Parathyroid adenoma (tissue), 2 donors: ENCODE measurements at regions not wholly inside any gene's neighbourhood (a gene's known extent, or its start where the extent isn't known, plus 50 kb on each side); places are given as distances from the start of the nearest gene placed in this dataset.

Experiments used
- H2AFZ ChIP-seq: fragments of 300-600 bp; sonication (generic); one replicate; pipeline ENCODE4 v1.7.0; 2017; ENCODE audit warnings: antibody characterized with exemption, mild to moderate bottlenecking
- H3K27ac ChIP-seq: fragments of 300-600 bp; sonication (generic); one replicate; pipeline ENCODE4 v1.7.0; 2017
- H3K27me3 ChIP-seq: fragments of 300-600 bp; sonication (generic); one replicate; pipeline ENCODE4 v1.7.0; 2017; ENCODE audit warnings: low read length; ENCODE audit not compliant: control insufficient read depth, insufficient read depth
- H3K36me3 ChIP-seq: fragments of 300-600 bp; sonication (generic); one replicate; pipeline ENCODE4 v1.7.0; 2017; ENCODE audit warnings: low read length; ENCODE audit not compliant: control insufficient read depth, insufficient read depth
- H3K4me1 ChIP-seq: fragments of 300-600 bp; sonication (generic); one replicate; pipeline ENCODE4 v1.7.0; 2017; ENCODE audit warnings: control low read depth
- H3K4me2 ChIP-seq: fragments of 300-600 bp; sonication (generic); one replicate; pipeline ENCODE4 v1.7.0; 2017; ENCODE audit warnings: low read length
- H3K4me3 ChIP-seq: fragments of 300-600 bp; sonication (generic); one replicate; pipeline ENCODE4 v1.7.0; 2017; ENCODE audit warnings: low read depth, low read length
- H3K79me2 ChIP-seq: fragments of 300-600 bp; sonication (generic); one replicate; pipeline ENCODE4 v1.7.0; 2017; ENCODE audit warnings: control low read depth
- H3K9ac ChIP-seq: fragments of 300-600 bp; sonication (generic); one replicate; pipeline ENCODE4 v1.7.0; 2017; ENCODE audit warnings: mild to moderate bottlenecking
- H3K9me3 ChIP-seq: fragments of 300-600 bp; sonication (generic); one replicate; pipeline ENCODE4 v1.7.0; 2017; ENCODE audit warnings: low read length; ENCODE audit not compliant: control insufficient read depth
- TF ChIP-seq, protein P1 (sequence below): fragments of 300-600 bp; sonication (generic); IDR thresholded peaks from one replicate; pipeline ENCODE4 v1.7.0; 2017; ENCODE audit warnings: antibody characterized with exemption, mild to moderate bottlenecking
- donor health status: primary hyperparathyroidism.

DNA sequence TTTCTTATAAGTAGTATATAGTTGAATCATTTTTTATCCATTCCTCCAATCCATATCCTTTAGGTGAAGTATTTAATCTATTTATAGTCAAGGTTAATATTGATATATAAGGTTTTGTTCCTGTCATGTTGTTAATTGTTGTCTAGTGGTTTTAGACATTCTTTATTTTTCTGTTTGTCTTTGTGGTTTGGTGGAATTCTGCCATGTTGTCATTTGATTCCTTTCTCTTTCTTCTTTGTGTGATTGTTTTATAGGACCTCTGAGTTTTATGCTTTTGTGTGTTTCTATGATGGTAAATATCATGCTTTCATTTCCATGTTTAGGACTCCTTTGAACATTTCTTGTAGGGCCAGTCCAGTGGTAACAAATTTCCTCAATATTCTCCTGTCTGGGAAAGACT lies 450.3 kb upstream of the BTBD3 start:
- TF ChIP-seq, protein P1, sequence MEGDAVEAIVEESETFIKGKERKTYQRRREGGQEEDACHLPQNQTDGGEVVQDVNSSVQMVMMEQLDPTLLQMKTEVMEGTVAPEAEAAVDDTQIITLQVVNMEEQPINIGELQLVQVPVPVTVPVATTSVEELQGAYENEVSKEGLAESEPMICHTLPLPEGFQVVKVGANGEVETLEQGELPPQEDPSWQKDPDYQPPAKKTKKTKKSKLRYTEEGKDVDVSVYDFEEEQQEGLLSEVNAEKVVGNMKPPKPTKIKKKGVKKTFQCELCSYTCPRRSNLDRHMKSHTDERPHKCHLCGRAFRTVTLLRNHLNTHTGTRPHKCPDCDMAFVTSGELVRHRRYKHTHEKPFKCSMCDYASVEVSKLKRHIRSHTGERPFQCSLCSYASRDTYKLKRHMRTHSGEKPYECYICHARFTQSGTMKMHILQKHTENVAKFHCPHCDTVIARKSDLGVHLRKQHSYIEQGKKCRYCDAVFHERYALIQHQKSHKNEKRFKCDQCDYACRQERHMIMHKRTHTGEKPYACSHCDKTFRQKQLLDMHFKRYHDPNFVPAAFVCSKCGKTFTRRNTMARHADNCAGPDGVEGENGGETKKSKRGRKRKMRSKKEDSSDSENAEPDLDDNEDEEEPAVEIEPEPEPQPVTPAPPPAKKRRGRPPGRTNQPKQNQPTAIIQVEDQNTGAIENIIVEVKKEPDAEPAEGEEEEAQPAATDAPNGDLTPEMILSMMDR: no peak
- H3K27me3 ChIP-seq: no peaks in the 10 kb centered on the region
- H3K9ac ChIP-seq: no peak overlapping the region
- no peak overlapping the region for H3K4me2 ChIP-seq
- H3K36me3 ChIP-seq: no peaks in the 10 kb centered on the region
- no peak overlapping the region for H2AFZ ChIP-seq
- H3K79me2 ChIP-seq: no peaks in the 10 kb centered on the region
- H3K9me3 ChIP-seq: no peaks in the 10 kb centered on the region
- H3K4me1 ChIP-seq: no peaks in the 10 kb centered on the region
- no peak overlapping the region for H3K27ac ChIP-seq
- H3K4me3 ChIP-seq: no peak overlapping the region

DNA sequence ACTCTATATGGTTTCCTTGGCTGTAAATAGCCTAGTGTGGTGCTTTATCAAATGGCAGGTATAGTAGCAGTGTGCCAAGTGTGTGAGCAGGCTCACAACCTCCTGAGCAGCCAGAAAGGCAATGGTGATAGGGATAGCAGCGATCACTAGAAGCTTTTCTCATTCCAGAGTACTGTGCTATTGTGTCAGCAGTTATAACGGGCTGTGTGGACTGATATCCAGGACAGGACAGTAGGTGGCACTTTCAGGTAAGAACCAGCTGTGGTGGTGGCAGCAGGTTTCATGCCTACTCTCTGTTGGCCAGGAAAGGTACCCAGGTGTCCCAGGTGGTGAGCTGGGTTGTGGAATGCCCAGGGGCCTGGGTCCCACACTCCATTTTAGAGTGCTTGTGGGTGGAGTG lies 448.8 kb upstream of the BTBD3 start:
- Histone ChIP-seq H3K79me2 (no peaks in the 10 kb centered on the region), H3K4me2 (no peak overlapping the region), H3K4me3 (no peak overlapping the region), H3K4me1 (no peaks in the 10 kb centered on the region), H2AFZ (no peak overlapping the region), H3K27me3 (no peaks in the 10 kb centered on the region), H3K9ac (no peak overlapping the region), H3K36me3 (no peaks in the 10 kb centered on the region), H3K27ac (no peak overlapping the region), H3K9me3 (no peaks in the 10 kb centered on the region)
- TF ChIP-seq, protein P1: no peak

DNA sequence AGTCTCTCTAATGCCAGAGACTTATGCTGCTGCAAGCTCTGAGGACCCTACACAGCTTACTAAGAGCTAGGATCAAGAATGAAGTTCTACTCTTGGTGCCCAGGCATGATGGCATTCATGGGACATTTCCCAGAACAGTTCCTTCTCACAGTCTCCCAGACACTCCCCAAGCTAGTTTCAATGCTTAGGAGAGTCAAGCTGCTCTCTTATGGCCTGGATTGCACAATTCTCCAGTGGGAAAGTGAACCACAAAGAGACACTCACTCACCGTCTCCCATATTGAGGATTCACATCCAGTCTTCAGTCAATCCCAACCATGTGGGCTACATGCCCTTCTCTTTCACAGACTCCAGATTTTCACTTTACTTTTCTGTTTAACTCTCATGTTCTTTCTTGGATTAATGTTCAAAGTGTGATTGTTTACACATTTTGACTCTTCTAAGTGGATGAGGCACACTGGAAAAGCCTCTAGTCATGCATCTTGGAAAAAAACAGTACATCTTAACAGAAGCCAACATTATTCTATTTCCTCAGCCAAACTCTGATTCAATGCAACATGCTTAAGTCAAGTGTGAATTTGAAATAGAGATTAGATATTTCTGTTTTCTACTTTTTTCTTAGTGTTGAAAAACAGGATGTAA lies 447.8 kb upstream of the BTBD3 start:
- H3K9me3 ChIP-seq: no peaks in the 10 kb centered on the region
- TF ChIP-seq, protein P1: no peak
- no peak overlapping the region for H3K27ac ChIP-seq

DNA sequence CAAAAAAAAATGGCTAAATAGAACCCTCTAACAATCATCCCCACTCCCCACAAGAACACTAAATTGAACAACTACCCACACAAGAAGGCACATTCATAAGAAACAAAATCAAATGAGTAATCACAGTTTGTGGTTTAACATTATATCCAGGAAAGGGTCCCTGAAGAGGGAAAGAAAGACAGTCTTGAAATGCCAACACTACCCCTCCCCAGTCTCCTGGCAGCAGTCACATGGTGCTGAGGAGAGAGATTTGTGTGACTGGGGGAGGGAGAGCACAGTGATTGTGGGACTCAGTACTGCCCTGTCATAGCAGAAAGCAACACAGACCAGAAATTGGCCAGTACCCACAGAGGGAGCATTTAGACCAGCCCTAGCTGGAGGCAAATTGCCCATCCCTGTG lies 443.7 kb upstream of the BTBD3 start:
- H3K36me3 ChIP-seq: no peaks in the 10 kb centered on the region
- H3K79me2 ChIP-seq: no peaks in the 10 kb centered on the region
- no peak overlapping the region for H3K4me2 ChIP-seq
- H3K9ac ChIP-seq: no peak overlapping the region
- H3K4me3 ChIP-seq: no peak overlapping the region
- H3K9me3 ChIP-seq: no peaks in the 10 kb centered on the region
- TF ChIP-seq, protein P1: no peak
- no peak overlapping the region for H3K27ac ChIP-seq
- no peak overlapping the region for H2AFZ ChIP-seq
- H3K4me1 ChIP-seq: no peaks in the 10 kb centered on the region
- H3K27me3 ChIP-seq: no peaks in the 10 kb centered on the region

More for the DNA sequence above, 447.8 kb upstream of the BTBD3 start:
- H2AFZ ChIP-seq: no peak overlapping the region
- no peak overlapping the region for H3K4me3 ChIP-seq
- no peaks in the 10 kb centered on the region for H3K4me1 ChIP-seq
- H3K9ac ChIP-seq: no peak overlapping the region
- no peaks in the 10 kb centered on the region for H3K36me3 ChIP-seq
- H3K79me2 ChIP-seq: no peaks in the 10 kb centered on the region
- H3K27me3 ChIP-seq: no peaks in the 10 kb centered on the region
- H3K4me2 ChIP-seq: no peak overlapping the region

DNA sequence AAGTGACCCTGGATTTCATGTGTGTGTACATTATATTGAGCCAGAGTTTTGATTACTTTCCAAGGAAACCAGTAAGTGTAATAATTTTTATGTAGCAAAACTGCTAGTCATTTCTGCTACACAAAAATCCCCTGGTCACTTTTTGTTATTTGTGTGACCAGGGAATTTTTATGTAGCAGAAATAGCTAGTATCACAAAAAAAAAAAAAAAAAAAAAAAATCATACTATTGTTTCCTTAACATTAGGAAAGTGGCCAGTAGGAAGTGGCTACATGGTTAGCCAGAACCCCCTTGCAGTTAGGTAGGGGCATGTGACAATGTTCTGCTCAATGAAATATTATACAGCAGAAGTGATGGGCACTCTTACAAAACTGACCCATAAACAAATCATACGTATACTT lies 434.0 kb upstream of the BTBD3 start:
- no peak overlapping the region for H2AFZ ChIP-seq
- H3K79me2 ChIP-seq: no peaks in the 10 kb centered on the region
- no peaks in the 10 kb centered on the region for H3K9me3 ChIP-seq
- no peaks in the 10 kb centered on the region for H3K27me3 ChIP-seq
- no peaks in the 10 kb centered on the region for H3K36me3 ChIP-seq
- no peaks in the 10 kb centered on the region for H3K4me1 ChIP-seq
- H3K4me2 ChIP-seq: no peak overlapping the region
- TF ChIP-seq, protein P1: no peak
- no peak overlapping the region for H3K27ac ChIP-seq
- H3K4me3 ChIP-seq: no peak overlapping the region
- no peak overlapping the region for H3K9ac ChIP-seq
